GM12864 (cell line): ENCODE measurements at regions not wholly inside any gene's neighbourhood (a gene's known extent, or its start where the extent isn't known, plus 50 kb on each side); places are given as distances from the start of the nearest gene placed in this dataset.

Experiments used
- DNase-seq: peaks from one replicate; pipeline ENCODE4 v3.0.0-alpha.2; 2011; ENCODE audit warnings: low read depth
- H3K4me3 ChIP-seq: 2 replicates; pipeline ENCODE4 v1.5.1; 2011; ENCODE audit warnings: mild to moderate bottlenecking, low read depth, low read length, control low read depth
- CTCF ChIP-seq: IDR thresholded peaks from 2 replicates; pipeline ENCODE4 v1.5.1; 2011; ENCODE audit warnings: low read depth, mild to moderate bottlenecking, moderate library complexity, low read length, control low read depth, inconsistent platforms; ENCODE audit errors: missing control alignments

GRCh38 chr16:22671301-22672076, 142.5 kb upstream of the HS3ST2 start:
- no peak for DNase-seq

GRCh38 chr16:22672830-22673210, 141.1 kb upstream of the HS3ST2 start:
- H3K4me3 ChIP-seq, result no peak overlapping the region
- TF ChIP-seq CTCF, result no peak
- no peak for DNase-seq

More at GRCh38 chr16:22671301-22672076, 142.5 kb upstream of the HS3ST2 start:
- no peak overlapping the region for H3K4me3 ChIP-seq
- TF ChIP-seq CTCF, result no peak

- no peak overlapping the region for H3K4me3 ChIP-seq
- TF ChIP-seq CTCF, result no peak
- no peak for DNase-seq
Measured at GRCh38 chr16:22673421-22673831, 140.5 kb upstream of the HS3ST2 start.

- DNase-seq, result no peak
- no peak for TF ChIP-seq CTCF
- no peak overlapping the region for H3K4me3 ChIP-seq
Measured at GRCh38 chr16:22674832-22675191, 139.2 kb upstream of the HS3ST2 start.

GRCh38 chr16:22675745-22676540, 138.0 kb upstream of the HS3ST2 start:
- H3K4me3 ChIP-seq, result no peak overlapping the region
- DNase-seq, result no peak
- TF ChIP-seq CTCF, result no peak

GRCh38 chr16:22677024-22677830, 136.7 kb upstream of the HS3ST2 start:
- no peak overlapping the region for H3K4me3 ChIP-seq
- no peak for TF ChIP-seq CTCF
- DNase-seq, result no peak
